Body of pancreas (tissue), 4 donors: ENCODE measurements at regions not wholly inside any gene's neighbourhood (a gene's known extent, or its start where the extent isn't known, plus 50 kb on each side); places are given as distances from the start of the nearest gene placed in this dataset.

Experiments
- ATAC-seq: fragments of 150-250 bp; one replicate; pipeline ENCODE4 v1.9.1; 2016
- DNase-seq, 4 donors: peaks; one replicate each; pipeline ENCODE4 v3.0.0-alpha.2; 2019
- H3K27ac ChIP-seq, 4 donors: fragments of 200-600 bp; sonication (generic); 1 replicate in 3 of 4; 2 replicates in 1 of 4; pipeline versions ENCODE4 v1.5.1 to v1.6.1; 2016 to 2019; ENCODE audit warnings: mild to moderate bottlenecking in 1 of 4, mixed read lengths in 1 of 4, moderate library complexity in 1 of 4
- H3K27me3 ChIP-seq, 2 donors: fragments of 200-600 bp; sonication (generic); one replicate each; pipeline ENCODE4 v1.6.0; 2016; ENCODE audit warnings: mild to moderate bottlenecking in 1 of 2
- H3K36me3 ChIP-seq, 2 donors: fragments of 200-600 bp; sonication (generic); replicated peaks in 1 of 2; 2 replicates each; pipeline ENCODE4 v1.5.1; 2016; ENCODE audit warnings: low read depth in 2 of 2; ENCODE audit not compliant: insufficient read depth in 1 of 2
- H3K4me1 ChIP-seq: fragments of 200-600 bp; sonication (generic); one replicate; pipeline ENCODE4 v1.6.0; 2016
- H3K4me3 ChIP-seq, 2 donors: fragments of 200-600 bp; sonication (generic); 1 replicate in 1 of 2; 2 replicates in 1 of 2; pipeline ENCODE4 v1.5.1; 2016 to 2019
- H3K9me3 ChIP-seq, 3 donors: fragments of 200-600 bp; sonication (generic); 1 replicate in 2 of 3; 2 replicates in 1 of 3; pipeline ENCODE4 v1.5.1; 2016
- POLR2A ChIP-seq, 3 donors: fragments of 450-650 bp; IDR thresholded peaks; one replicate each; pipeline ENCODE4 v1.6.1; 2016; ENCODE audit warnings: antibody characterized with exemption in 3 of 3, mild to moderate bottlenecking in 2 of 3
- WGBS, 2 donors: methylation state at CpG; one replicate each; pipeline ENCODE4 v1.1.5; 2017; 5-methylcytosine and 5-hydroxymethylcytosine counted together
- intact Hi-C: fragments of 100-400 bp; cut with DNase I; formaldehyde crosslinking; loops from one replicate; pipeline ENCODE4 v1.15.1; 2023
- TF ChIP-seq, protein P1 (sequence below), 7 experiments: fragments of 450-650 bp in 4 of 7; fragments of 200-600 bp in 3 of 7; sonication (generic) in 3 of 7; IDR thresholded peaks; one replicate each; pipeline ENCODE4 v1.5.1; 2016 to 2019; ENCODE audit warnings: antibody characterized with exemption in 7 of 7

DNA sequence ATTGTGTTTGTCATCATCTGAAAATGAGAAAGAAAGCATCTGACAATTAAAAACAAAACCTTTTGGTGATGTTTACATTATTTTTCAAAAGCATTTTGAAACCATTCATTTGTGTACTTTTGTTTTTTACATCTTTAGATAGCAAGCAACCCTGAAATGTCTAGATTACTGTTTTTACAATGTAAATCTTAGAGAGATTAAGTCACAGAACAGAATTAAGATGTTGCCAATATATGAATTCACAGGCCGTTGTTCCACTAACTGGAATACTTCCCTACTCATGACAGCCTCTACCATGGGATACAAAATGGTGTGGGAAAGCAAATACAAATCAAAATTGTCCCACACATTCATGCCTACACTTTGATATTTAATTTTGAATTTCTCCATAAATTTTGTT, 480.0 kb upstream of the ZEB2 start:
- 41 to 59% methylated on average over 1 of the region's 1 CpG for WGBS, 2 donors
- no peak overlapping the region for H3K27ac ChIP-seq

DNA sequence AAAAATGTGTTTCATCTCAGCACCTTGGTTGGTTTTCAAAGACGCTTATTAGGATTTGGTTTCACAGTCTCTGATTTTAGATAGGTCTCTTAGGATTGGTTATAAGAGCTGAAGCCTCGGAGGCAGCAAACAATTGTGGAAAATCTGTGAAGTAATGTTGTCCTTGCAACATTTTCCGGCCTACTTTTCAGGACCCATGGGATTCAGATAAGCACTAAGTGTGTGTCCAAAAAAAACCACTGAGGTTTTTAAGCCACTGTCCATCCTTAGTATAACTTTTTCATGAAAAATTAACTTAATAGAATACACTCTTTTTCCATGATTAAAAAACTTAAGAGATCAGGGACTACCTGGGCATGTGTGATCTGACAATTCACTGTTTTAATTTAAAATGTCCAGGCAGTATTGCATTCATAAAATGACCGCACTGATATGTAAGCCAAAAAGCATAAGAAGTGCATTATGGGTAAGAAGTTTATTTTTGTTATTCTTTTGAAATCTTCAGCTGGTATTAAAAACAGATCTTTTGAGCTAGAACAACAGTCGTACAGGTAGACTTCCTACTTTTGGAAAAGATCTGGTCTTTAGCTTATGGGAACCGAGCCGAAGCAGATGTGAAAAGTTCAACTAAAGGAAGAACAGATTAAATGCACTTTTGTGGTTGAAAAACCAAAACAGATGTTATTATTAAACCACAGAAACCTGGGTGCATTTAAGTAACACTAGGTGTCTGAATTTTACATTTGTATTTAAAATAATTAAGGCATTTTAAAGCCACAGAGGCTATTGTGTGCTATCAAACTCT, 479.4 kb upstream of the ZEB2 start:
- TF ChIP-seq, protein P1, sequence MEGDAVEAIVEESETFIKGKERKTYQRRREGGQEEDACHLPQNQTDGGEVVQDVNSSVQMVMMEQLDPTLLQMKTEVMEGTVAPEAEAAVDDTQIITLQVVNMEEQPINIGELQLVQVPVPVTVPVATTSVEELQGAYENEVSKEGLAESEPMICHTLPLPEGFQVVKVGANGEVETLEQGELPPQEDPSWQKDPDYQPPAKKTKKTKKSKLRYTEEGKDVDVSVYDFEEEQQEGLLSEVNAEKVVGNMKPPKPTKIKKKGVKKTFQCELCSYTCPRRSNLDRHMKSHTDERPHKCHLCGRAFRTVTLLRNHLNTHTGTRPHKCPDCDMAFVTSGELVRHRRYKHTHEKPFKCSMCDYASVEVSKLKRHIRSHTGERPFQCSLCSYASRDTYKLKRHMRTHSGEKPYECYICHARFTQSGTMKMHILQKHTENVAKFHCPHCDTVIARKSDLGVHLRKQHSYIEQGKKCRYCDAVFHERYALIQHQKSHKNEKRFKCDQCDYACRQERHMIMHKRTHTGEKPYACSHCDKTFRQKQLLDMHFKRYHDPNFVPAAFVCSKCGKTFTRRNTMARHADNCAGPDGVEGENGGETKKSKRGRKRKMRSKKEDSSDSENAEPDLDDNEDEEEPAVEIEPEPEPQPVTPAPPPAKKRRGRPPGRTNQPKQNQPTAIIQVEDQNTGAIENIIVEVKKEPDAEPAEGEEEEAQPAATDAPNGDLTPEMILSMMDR (IDR thresholded peaks at IDR 0.05), result no peak
- no peak for TF ChIP-seq POLR2A (IDR thresholded peaks at IDR 0.05)
- H3K9me3 ChIP-seq, result no peaks in the 10 kb centered on the region
- H3K4me1 ChIP-seq, result no peaks in the 10 kb centered on the region
- ATAC-seq (no peak), DNase-seq (peak in 1 of 4 donors; percentile 13)
- H3K27me3 ChIP-seq, result no peaks in the 10 kb centered on the region
- no peak overlapping the region for H3K4me3 ChIP-seq
- 83 to 86% methylated on average over 7 of the region's 7 CpGs for WGBS, 2 donors
- intact Hi-C loops, result no loop called here
- H3K27ac ChIP-seq, result no peak overlapping the region
- H3K36me3 ChIP-seq, result no peaks in the 10 kb centered on the region

More for the DNA sequence above, 480.0 kb upstream of the ZEB2 start:
- TF ChIP-seq, protein P1 (IDR thresholded peaks at IDR 0.05), result no peak
- TF ChIP-seq POLR2A (IDR thresholded peaks at IDR 0.05), result no peak
- Histone ChIP-seq H3K4me3 (no peak overlapping the region), H3K9me3 (no peaks in the 10 kb centered on the region), H3K36me3 (no peaks in the 10 kb centered on the region), H3K4me1 (no peaks in the 10 kb centered on the region), H3K27me3 (no peaks in the 10 kb centered on the region)
- intact Hi-C loops, result no loop called here
- ATAC-seq (no peak), DNase-seq (no peak)

DNA sequence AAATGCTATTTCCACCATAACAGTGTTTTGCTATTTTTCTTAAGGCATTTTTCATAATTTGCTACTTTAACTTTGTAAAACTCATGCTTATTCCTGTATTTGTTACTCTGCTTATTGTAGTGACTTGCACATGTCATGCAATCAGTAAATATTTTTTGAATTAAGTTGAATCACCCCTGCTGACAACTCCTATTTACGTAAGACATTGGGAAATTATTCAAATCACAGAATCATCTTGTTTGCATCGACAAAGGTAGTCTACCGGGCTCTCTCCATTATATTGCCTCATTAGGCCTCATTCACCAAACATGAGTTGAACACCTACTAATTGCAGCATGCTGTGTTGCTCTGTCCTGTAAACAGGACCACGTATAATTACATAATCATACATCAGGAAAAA, 478.5 kb upstream of the ZEB2 start:
- ATAC-seq (no peak), DNase-seq (no peak)
- intact Hi-C loops, result no loop called here
- H3K27me3 ChIP-seq, result no peaks in the 10 kb centered on the region
- no peak overlapping the region for H3K4me3 ChIP-seq
- H3K9me3 ChIP-seq, result no peaks in the 10 kb centered on the region
- no peak overlapping the region for H3K27ac ChIP-seq
- H3K4me1 ChIP-seq, result no peaks in the 10 kb centered on the region
- no peaks in the 10 kb centered on the region for H3K36me3 ChIP-seq
- WGBS, 2 donors, result 71 to 72% methylated on average over 4 of the region's 4 CpGs
- TF ChIP-seq, protein P1 (IDR thresholded peaks at IDR 0.05), result no peak
- no peak for TF ChIP-seq POLR2A (IDR thresholded peaks at IDR 0.05)

DNA sequence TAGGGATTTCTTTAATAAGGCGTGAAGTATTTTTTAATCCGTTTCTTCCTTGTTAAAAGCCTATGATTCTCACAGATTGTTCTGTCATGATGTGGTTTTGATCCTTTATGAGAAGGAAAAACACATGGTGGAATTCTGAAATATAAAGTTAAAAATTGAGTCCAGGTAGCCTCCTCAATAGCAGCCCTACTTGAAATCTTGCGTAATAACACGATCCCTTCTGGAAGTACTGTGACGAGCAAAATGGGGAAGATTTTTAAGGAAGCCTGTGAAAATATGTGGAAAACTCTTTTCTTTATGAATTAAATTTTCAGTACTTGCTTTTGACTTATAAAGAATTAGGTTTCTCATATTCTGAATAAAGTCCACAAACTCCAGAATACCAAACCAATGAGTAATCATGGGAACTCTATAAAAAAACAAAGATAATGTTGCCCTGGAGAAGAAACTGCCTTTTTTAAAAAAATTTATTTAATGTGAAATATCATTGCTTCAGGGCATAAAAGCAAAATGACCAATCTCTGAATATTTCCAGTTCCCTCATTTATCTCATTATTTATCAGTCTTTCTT, 476.4 kb upstream of the ZEB2 start:
- no peak for DNase-seq
- WGBS, 2 donors, result 60 to 65% methylated on average over 5 of the region's 5 CpGs
- Histone ChIP-seq H3K4me1 (no peaks in the 10 kb centered on the region), H3K9me3 (no peaks in the 10 kb centered on the region), H3K27me3 (no peaks in the 10 kb centered on the region), H3K36me3 (no peaks in the 10 kb centered on the region), H3K4me3 (no peak overlapping the region), H3K27ac (no peak overlapping the region)
- intact Hi-C loops, result no loop called here
- no peak for ATAC-seq
- TF ChIP-seq POLR2A (IDR thresholded peaks at IDR 0.05), result no peak
- TF ChIP-seq, protein P1 (IDR thresholded peaks at IDR 0.05), result no peak
